GM19324 (cell line): ENCODE measurements at regions not wholly inside any gene's neighbourhood (a gene's known extent, or its start where the extent isn't known, plus 50 kb on each side); places are given as distances from the start of the nearest gene placed in this dataset.

Experiments
- ATAC-seq: cut with Tn5 transposase; IDR thresholded peaks from one replicate; pipeline ENCODE4 v1.9.1; 2021; ENCODE audit warnings: mild to moderate bottlenecking, moderate library complexity; ENCODE audit not compliant: unreplicated experiment, low FRiP score

- ATAC-seq, result no peak
These were observed 209.4 kb downstream of the DTWD2 start for GRCh38 chr5:118778941-118779340.

GRCh38 chr5:118777189-118777736 lies 211.1 kb downstream of the DTWD2 start:
- ATAC-seq, result no peak

- no peak for ATAC-seq
These were observed 211.6 kb downstream of the DTWD2 start for GRCh38 chr5:118776755-118777154.

- ATAC-seq, result no peak
These were observed 212.4 kb downstream of the DTWD2 start for GRCh38 chr5:118775790-118776499.

GRCh38 chr5:118768607-118769175 lies 219.7 kb downstream of the DTWD2 start:
- no peak for ATAC-seq

GRCh38 chr5:118762291-118762690 lies 226.1 kb downstream of the DTWD2 start:
- ATAC-seq, result no peak

GRCh38 chr5:118761814-118762213 lies 226.5 kb downstream of the DTWD2 start:
- ATAC-seq, result no peak

- no peak for ATAC-seq
These were observed 235.4 kb downstream of the DTWD2 start for GRCh38 chr5:118752969-118753368.

- no peak for ATAC-seq
These were observed 252.0 kb downstream of the DTWD2 start for GRCh38 chr5:118736396-118736795.

- ATAC-seq, result no peak
These were observed 255.0 kb downstream of the DTWD2 start for GRCh38 chr5:118733394-118733793.

- peak; percentile 44 for ATAC-seq
These were observed 260.2 kb downstream of the DTWD2 start for GRCh38 chr5:118728191-118728590.

- no peak for ATAC-seq
These were observed 261.5 kb downstream of the DTWD2 start for GRCh38 chr5:118726891-118727290.

- ATAC-seq, result peak; percentile 74
These were observed 265.4 kb downstream of the DTWD2 start for GRCh38 chr5:118723021-118723338.

GRCh38 chr5:118722122-118723020 lies 266.0 kb downstream of the DTWD2 start:
- ATAC-seq, result peak; percentile 55

- ATAC-seq, result no peak
These were observed 276.6 kb downstream of the DTWD2 start for GRCh38 chr5:118711727-118712126.

GRCh38 chr5:118705959-118706667 lies 282.2 kb downstream of the DTWD2 start:
- no peak for ATAC-seq

GRCh38 chr5:118703241-118703640 lies 285.1 kb downstream of the DTWD2 start:
- no peak for ATAC-seq

GRCh38 chr5:118701791-118702190 lies 286.6 kb downstream of the DTWD2 start:
- no peak for ATAC-seq

GRCh38 chr5:118700510-118700909 lies 287.8 kb downstream of the DTWD2 start:
- no peak for ATAC-seq

- no peak for ATAC-seq
These were observed 289.6 kb downstream of the DTWD2 start for GRCh38 chr5:118698774-118699173.

- ATAC-seq, result no peak
These were observed 292.3 kb downstream of the DTWD2 start for GRCh38 chr5:118696076-118696475.
